HepG2 (cell line): ENCODE measurements at regions not wholly inside any gene's neighbourhood (a gene's known extent, or its start where the extent isn't known, plus 50 kb on each side); places are given as distances from the start of the nearest gene placed in this dataset.

Source experiments
- ATAC-seq: fragments of 200-7000 bp; cut with Tn5 transposase; 3 replicates; pipeline ENCODE4 v1.9.1; 2020; ENCODE audit warnings: mild to moderate bottlenecking, moderate library complexity
- BruUV-seq: library from RNA; stranded (reverse); fragments of 400-500 nt; replicated peaks from 2 replicates; lab custom pipeline; 2021; lab: Mats Ljungman, UMichigan
- CTCF ChIA-PET: fragments of 300-600 bp; formaldehyde crosslinking; extraction: SDS; loops from one replicate; lab custom pipeline; 2021; ENCODE audit warnings: low total read pairs, inconsistent platforms, low intra/inter-chr PET ratio; lab: Yijun Ruan, JAX
- POLR2A ChIA-PET: fragments of 350-600 bp; sonication (Branson Sonifier 250); formaldehyde crosslinking; loops from one replicate; lab custom pipeline; 2020; ENCODE audit warnings: antibody characterized with exemption, inconsistent platforms; lab: Yijun Ruan, JAX
- DNase-seq: peaks from one replicate; pipeline ENCODE4 v3.0.0-alpha.2; 2015; ENCODE audit warnings: low spot score
- FAIRE-seq: peaks from 3 replicates; lab custom pipeline; 2011; peaks lifted over from hg19 to GRCh38; lab: Jason Lieb, UNC
- H2AFZ ChIP-seq: one replicate; pipeline ENCODE4 v1.6.1; 2011; ENCODE audit warnings: low read length, inconsistent platforms
- H3K27ac ChIP-seq: fragments of 300-600 bp; 3 replicates; pipeline ENCODE4 v1.8.0; 2011; ENCODE audit warnings: mixed run types, mild to moderate bottlenecking, mixed read lengths, low read length, inconsistent platforms; ENCODE audit not compliant: insufficient read depth; ENCODE audit errors: extremely low read length
- H3K27me3 ChIP-seq, 2 experiments: fragments of 200-600 bp in 1 of 2; 2 replicates in 1 of 2; 3 replicates in 1 of 2; pipeline versions ENCODE4 v1.6.0 to v1.8.0; 2011; ENCODE audit warnings: low read length in 2 of 2, mild to moderate bottlenecking in 2 of 2, moderate library complexity in 2 of 2, inconsistent platforms in 1 of 2; ENCODE audit not compliant: insufficient read depth in 2 of 2, control insufficient read depth in 1 of 2
- H3K36me3 ChIP-seq, 2 experiments: fragments of 200-600 bp in 1 of 2; replicated peaks in 1 of 2; 2 replicates in 1 of 2; 3 replicates in 1 of 2; pipeline versions ENCODE4 v1.5.1 to v1.8.0; 2011; ENCODE audit warnings: low read length in 2 of 2, inconsistent platforms in 1 of 2; ENCODE audit not compliant: insufficient read depth in 2 of 2, control insufficient read depth in 1 of 2
- H3K4me1 ChIP-seq: 2 replicates; pipeline ENCODE4 v1.5.1; 2012; ENCODE audit warnings: low read length, inconsistent platforms; ENCODE audit not compliant: insufficient read depth
- H3K4me2 ChIP-seq: 2 replicates; pipeline ENCODE4 v1.6.0; 2011; ENCODE audit warnings: low read depth, low read length, inconsistent platforms
- H3K4me3 ChIP-seq, 3 experiments: fragments of 200-600 bp in 1 of 3; sonication (generic), shearing (Covaris generic) in 1 of 3; replicated peaks in 1 of 3; 2 replicates each; pipeline ENCODE4 v1.5.1; 2011 to 2016; ENCODE audit warnings: low read length in 3 of 3, inconsistent platforms in 2 of 3, low read depth in 2 of 3, mild to moderate bottlenecking in 2 of 3, control low read depth in 1 of 3, mixed read lengths in 1 of 3; ENCODE audit not compliant: insufficient read depth in 1 of 3
- H3K79me2 ChIP-seq: one replicate; pipeline ENCODE4 v1.6.1; 2011; ENCODE audit warnings: low read length, inconsistent platforms; ENCODE audit not compliant: insufficient read depth
- H3K9ac ChIP-seq: 2 replicates; pipeline ENCODE4 v1.6.0; 2011; ENCODE audit warnings: mild to moderate bottlenecking, low read depth, low read length, inconsistent platforms; ENCODE audit not compliant: insufficient read depth
- H3K9me3 ChIP-seq: 2 replicates; pipeline ENCODE4 v1.5.1; 2012; ENCODE audit warnings: mild to moderate bottlenecking, low read length
- H4K20me1 ChIP-seq: 2 replicates; pipeline ENCODE4 v1.6.0; 2011; ENCODE audit warnings: inconsistent platforms, mild to moderate bottlenecking, low read length, moderate library complexity; ENCODE audit not compliant: insufficient read depth
- KLF15 ChIP-seq: sonication (generic); formaldehyde crosslinking; IDR thresholded peaks from 2 replicates; pipeline ENCODE4 v1.8.1; 2023; ENCODE audit warnings: borderline replicate concordance, mild to moderate bottlenecking, inconsistent platforms, missing genetic modification reagents, mixed read lengths
- MYNN ChIP-seq: sonication (generic); formaldehyde crosslinking; IDR thresholded peaks from 2 replicates; pipeline ENCODE4 v1.4.0; 2020; ENCODE audit warnings: mild to moderate bottlenecking, low read depth, missing genetic modification reagents
- NFYC ChIP-seq: IDR thresholded peaks from 2 replicates; pipeline ENCODE4 v1.6.1; 2016; ENCODE audit warnings: missing genetic modification reagents, missing compliant biosample characterization
- PCBP2 ChIP-seq: fragments of 200-400 bp; formaldehyde crosslinking; optimal IDR thresholded peaks from 2 replicates; pipeline ENCODE3; 2018; ENCODE audit warnings: low read length, low read depth; ENCODE audit not compliant: poor library complexity, severe bottlenecking
- POLR2AphosphoS2 ChIP-seq: IDR thresholded peaks from 2 replicates; pipeline ENCODE4 v1.6.1; 2011; ENCODE audit warnings: low read depth, low read length, improper control_type of control experiment
- THAP9 ChIP-seq: sonication (generic); formaldehyde crosslinking; IDR thresholded peaks from 2 replicates; pipeline ENCODE4; 2020; ENCODE audit warnings: missing genetic modification reagents, mild to moderate bottlenecking, borderline replicate concordance
- ZBTB10 ChIP-seq: sonication (generic); formaldehyde crosslinking; IDR thresholded peaks from 2 replicates; pipeline ENCODE4 v1.4.0; 2020; ENCODE audit warnings: missing genetic modification reagents, borderline replicate concordance
- ZBTB34 ChIP-seq: sonication (generic); formaldehyde crosslinking; IDR thresholded peaks from 2 replicates; pipeline ENCODE4 v1.8.0; 2022; ENCODE audit warnings: mild to moderate bottlenecking, missing genetic modification reagents
- ZNF350 ChIP-seq: sonication (generic); formaldehyde crosslinking; IDR thresholded peaks from 2 replicates; pipeline ENCODE4 v1.4.0; 2020; ENCODE audit warnings: mild to moderate bottlenecking, low read depth, missing genetic modification reagents, borderline replicate concordance
- ZNF501 ChIP-seq: sonication (generic); formaldehyde crosslinking; IDR thresholded peaks from 2 replicates; pipeline ENCODE4 v1.5.1; 2020; ENCODE audit warnings: mild to moderate bottlenecking, moderate library complexity, missing genetic modification reagents
- ZNF772 ChIP-seq: sonication (generic); formaldehyde crosslinking; IDR thresholded peaks from 2 replicates; pipeline ENCODE4 v1.5.0; 2020; ENCODE audit warnings: mild to moderate bottlenecking, missing genetic modification reagents
- WGBS: methylation state at CpG from one replicate; pipeline ENCODE4 v1.1.6; 2017; ENCODE audit warnings: low lambda C conversion rate; 5-methylcytosine and 5-hydroxymethylcytosine counted together
- in situ Hi-C: cut with HindIII; loops from 2 replicates; pipeline ENCODE4 v1.10.0; 2017; ENCODE audit warnings: low pct_unique_long_range_greater_than_20kb; ENCODE audit not compliant: extremely low pct_ligation_motif_present
- intact Hi-C: fragments of 100-400 bp; cut with micrococcal nuclease; formaldehyde crosslinking; loops from one replicate; pipeline ENCODE4 v1.10.0; 2022; ENCODE audit not compliant: unreplicated experiment

DNA sequence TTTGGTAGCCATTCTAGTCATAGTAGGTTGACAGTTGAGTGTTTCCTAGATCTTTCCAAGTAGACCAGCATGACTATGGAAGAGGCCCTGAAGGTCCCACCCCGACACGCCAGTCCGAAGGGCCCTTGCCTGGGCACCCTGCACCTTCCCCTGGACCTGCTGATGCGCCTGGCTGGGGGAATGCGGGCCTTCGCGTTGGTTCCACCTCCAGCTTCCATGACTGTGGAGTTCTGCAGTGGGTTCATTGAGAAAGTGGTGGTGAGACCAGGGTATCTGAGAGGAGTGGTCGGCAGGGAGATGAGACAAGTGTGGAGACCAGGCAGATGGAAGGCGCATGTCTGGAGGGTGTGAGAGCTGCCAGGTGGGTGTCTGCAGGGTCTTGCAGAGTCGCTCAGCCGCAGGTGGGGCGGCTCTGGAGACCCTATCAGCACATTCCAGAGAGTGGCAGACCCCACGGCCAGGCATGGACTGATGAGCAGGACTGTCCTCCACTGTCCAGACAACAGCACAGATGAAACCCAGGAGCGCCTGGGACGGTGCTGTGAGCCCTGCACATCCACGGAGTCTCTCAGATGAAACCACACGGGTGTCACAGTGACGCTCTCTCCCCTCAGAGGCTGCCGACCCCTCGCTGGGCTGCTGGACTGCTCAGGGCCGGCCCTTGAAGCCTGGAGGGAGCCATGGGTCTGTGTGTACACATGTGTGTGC, 182.5 kb upstream of the HDAC4 start:
- Histone ChIP-seq H3K27me3 (peaks cover 12 to 65% of the 10 kb centered on the region in 2 experiments; a peak in 3 of 5 replicates), H3K9ac (no peak overlapping the region), H2AFZ (no peak overlapping the region), H3K79me2 (no peaks in the 10 kb centered on the region), H3K4me2 (no peak overlapping the region), H3K36me3 (no peaks in the 10 kb centered on the region), H3K4me1 (peaks cover 20% of the 10 kb centered on the region), H3K4me3 (no peak overlapping the region), H3K9me3 (no peaks in the 10 kb centered on the region), H3K27ac (no peak overlapping the region), H4K20me1 (no peaks in the 10 kb centered on the region)
- ChIA-PET POLR2A (no interaction called here), CTCF (no interaction called here)
- no peak for FAIRE-seq
- intact Hi-C loops (no loop called here), in situ Hi-C loops (no loop called here)
- TF ChIP-seq ZNF350 (CRISPR knock-in tag) (no peak), ZBTB34 (no peak), MYNN (no peak), NFYC (CRISPR knock-in tag) (no peak), ZNF772 (no peak), KLF15 (no peak), ZNF501 (CRISPR knock-in tag) (no peak), POLR2AphosphoS2 (no peak), THAP9 (no peak), PCBP2 (no peak), ZBTB10 (no peak)
- no peak for DNase-seq
- BruUV-seq: no TSS peak
- WGBS: 47% methylated on average over 20 of the region's 21 CpGs
- no peak for ATAC-seq
